GM19238 (cell line): ENCODE measurements at regions not wholly inside any gene's neighbourhood (a gene's known extent, or its start where the extent isn't known, plus 50 kb on each side); places are given as distances from the start of the nearest gene placed in this dataset.
"Not testable (repeated sequence)": the region's sequence is repeated elsewhere in the genome, so short reads cannot be mapped to it uniquely, and the experiment has no call there.

Experiments used
- DNase-seq: peaks from one replicate; pipeline ENCODE4 v3.0.0; 2011; ENCODE audit warnings: low spot score; ENCODE audit not compliant: insufficient read length

- no peak for DNase-seq
Observed at GRCh38 chr5:127213231-127213630, 77.4 kb upstream of the MEGF10 start.

- DNase-seq: no peak
Observed at GRCh38 chr5:127216143-127216542, 74.5 kb upstream of the MEGF10 start.

GRCh38 chr5:127216898-127217675, 73.5 kb upstream of the MEGF10 start:
- DNase-seq: no peak

GRCh38 chr5:127221936-127222335, 68.7 kb upstream of the MEGF10 start:
- not testable (repeated sequence) for DNase-seq

- not testable (repeated sequence) for DNase-seq
Observed at GRCh38 chr5:127222571-127223156, 67.9 kb upstream of the MEGF10 start.

GRCh38 chr5:127223256-127223974, 67.2 kb upstream of the MEGF10 start:
- no peak for DNase-seq

GRCh38 chr5:127227881-127228280, 62.7 kb upstream of the MEGF10 start:
- DNase-seq: no peak

- DNase-seq: no peak
Observed at GRCh38 chr5:127228540-127229184, 61.9 kb upstream of the MEGF10 start.

GRCh38 chr5:127229185-127229889, 61.3 kb upstream of the MEGF10 start:
- peak; percentile 49 for DNase-seq

GRCh38 chr5:127231118-127231517, 59.5 kb upstream of the MEGF10 start:
- DNase-seq: no peak

GRCh38 chr5:127233590-127233989, 57.0 kb upstream of the MEGF10 start:
- DNase-seq: no peak

- DNase-seq: no peak
Observed at GRCh38 chr5:127235136-127235535, 55.5 kb upstream of the MEGF10 start.

- no peak for DNase-seq
Observed at GRCh38 chr5:127236254-127236653, 54.3 kb upstream of the MEGF10 start.
